ENCODE measurements at regions not wholly inside any gene's neighbourhood (a gene's known extent, or its start where the extent isn't known, plus 50 kb on each side); places are given as distances from the start of the nearest gene placed in this dataset.
"Not testable (repeated sequence)": the region's sequence is repeated elsewhere in the genome, so short reads cannot be mapped to it uniquely, and the experiment has no call there.

- no peak for DNase-seq (ENCODE audit: low spot score)
- in situ Hi-C loops (cut with MboI; ENCODE audit: low pct_unique_long_range_greater_than_20kb, low sequenced_read_pairs, unreplicated experiment), result no loop called here
- TF ChIP-seq CTCF (IDR thresholded peaks at IDR 0.05; ENCODE audit: extremely low read depth, insufficient read depth, missing control alignments), result no peak
Observed at GRCh38 chr4:53941331-53941730, 123.1 kb downstream of the CHIC2 start.

GRCh38 chr4:53939892-53940291 is 124.5 kb downstream of the CHIC2 start:
- in situ Hi-C loops (cut with MboI; ENCODE audit: low pct_unique_long_range_greater_than_20kb, low sequenced_read_pairs, unreplicated experiment); DNase-seq (ENCODE audit: low spot score): not testable (repeated sequence)

- no peak for TF ChIP-seq CTCF (IDR thresholded peaks at IDR 0.05; ENCODE audit: extremely low read depth, insufficient read depth, missing control alignments)
- no peak for DNase-seq (ENCODE audit: low spot score)
- in situ Hi-C loops (cut with MboI; ENCODE audit: low pct_unique_long_range_greater_than_20kb, low sequenced_read_pairs, unreplicated experiment), result no loop called here
Observed at GRCh38 chr4:53937918-53938317, 126.5 kb downstream of the CHIC2 start.

- TF ChIP-seq CTCF (IDR thresholded peaks at IDR 0.05; ENCODE audit: extremely low read depth, insufficient read depth, missing control alignments), result no peak
- in situ Hi-C loops (cut with MboI; ENCODE audit: low pct_unique_long_range_greater_than_20kb, low sequenced_read_pairs, unreplicated experiment), result no loop called here
- DNase-seq (ENCODE audit: low spot score), result no peak
Observed at GRCh38 chr4:53937327-53937726, 127.1 kb downstream of the CHIC2 start.

GRCh38 chr4:53935780-53936179 is 128.6 kb downstream of the CHIC2 start:
- in situ Hi-C loops (cut with MboI; ENCODE audit: low pct_unique_long_range_greater_than_20kb, low sequenced_read_pairs, unreplicated experiment), result no loop called here
- no peak for TF ChIP-seq CTCF (IDR thresholded peaks at IDR 0.05; ENCODE audit: extremely low read depth, insufficient read depth, missing control alignments)
- DNase-seq (ENCODE audit: low spot score), result no peak

GRCh38 chr4:53932796-53933610 is 131.4 kb downstream of the CHIC2 start:
- in situ Hi-C loops (cut with MboI; ENCODE audit: low pct_unique_long_range_greater_than_20kb, low sequenced_read_pairs, unreplicated experiment), result no loop called here
- no peak for DNase-seq (ENCODE audit: low spot score)

More at GRCh38 chr4:53932796-53933610, 131.4 kb downstream of the CHIC2 start:
- TF ChIP-seq CTCF (IDR thresholded peaks at IDR 0.05; ENCODE audit: extremely low read depth, insufficient read depth, missing control alignments), result no peak
